ENCODE measurements at regions not wholly inside any gene's neighbourhood (a gene's known extent, or its start where the extent isn't known, plus 50 kb on each side); places are given as distances from the start of the nearest gene placed in this dataset.
"Not testable (repeated sequence)": the region's sequence is repeated elsewhere in the genome, so short reads cannot be mapped to it uniquely, and the experiment has no call there.

DNA sequence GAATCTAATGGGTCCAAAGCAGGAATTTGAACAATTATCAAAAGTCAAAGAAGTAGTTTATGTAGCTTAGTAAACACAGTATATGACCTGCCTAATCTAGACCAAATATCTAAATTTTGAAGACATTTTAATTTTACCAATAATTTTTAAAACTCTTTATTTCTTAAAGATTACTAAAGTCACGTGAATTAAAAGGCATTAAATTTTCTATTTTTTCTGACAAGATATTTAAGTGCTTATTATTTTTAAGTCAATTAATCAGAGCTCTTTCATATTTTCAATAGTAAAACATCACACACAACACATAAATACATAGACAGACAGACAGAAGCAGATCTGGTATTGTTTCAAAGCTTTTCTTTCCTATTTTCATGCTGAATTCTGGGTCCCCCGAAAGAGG lies 89.5 kb downstream of the ZNF467 start:
- Histone ChIP-seq H3K9me3 (ENCODE audit: control extremely low read depth in 1 of 5, control insufficient read depth in 4 of 5, insufficient read depth in 2 of 5, low read depth in 1 of 5, low read length in 4 of 5) (peaks cover 0 to 19% (median 5%) of the 10 kb centered on the region in 5 experiments), H3K36me3 (ENCODE audit: control insufficient read depth in 4 of 4, insufficient read depth in 4 of 4, low read length in 3 of 4) (no peaks in the 10 kb centered on the region), H3K4me1 (ENCODE audit: control extremely low read depth in 1 of 4, control insufficient read depth in 4 of 4, insufficient read depth in 4 of 4, low read length in 3 of 4) (no peaks in the 10 kb centered on the region), H3K4me3 (ENCODE audit: control insufficient read depth in 1 of 7, extremely low read depth in 1 of 7, insufficient read depth in 4 of 7, low read depth in 2 of 7, low read length in 6 of 7) (no peak overlapping the region), H3K27ac (ENCODE audit: insufficient read depth in 1 of 2, low read depth in 1 of 2, low read length in 2 of 2, poor library complexity in 1 of 2, severe bottlenecking in 2 of 2) (no peak overlapping the region), H3K27me3 (replicated peaks in 2 of 5; ENCODE audit: control insufficient read depth in 4 of 5, insufficient read depth in 5 of 5, low read length in 4 of 5) (peaks cover 0 to 4% (median 0%) of the 10 kb centered on the region in 5 experiments)
- POLR2A ChIA-PET, result interaction anchor here (0.7 kb wide), 1 partner anchor 970 kb away, joined by 3 read pairs; no protein-coding TSS in a partner anchor
- CTCF ChIA-PET, result interaction anchor here (1.3 to 1.6 kb wide), 3 partner anchors 17 to 59 kb away, joined by 3 to 5 read pairs (median 5); no protein-coding TSS in a partner anchor
- no peak for DNase-seq
- 100% methylated on average over 1 of the region's 2 CpGs for WGBS (ENCODE audit: insufficient coverage)

DNA sequence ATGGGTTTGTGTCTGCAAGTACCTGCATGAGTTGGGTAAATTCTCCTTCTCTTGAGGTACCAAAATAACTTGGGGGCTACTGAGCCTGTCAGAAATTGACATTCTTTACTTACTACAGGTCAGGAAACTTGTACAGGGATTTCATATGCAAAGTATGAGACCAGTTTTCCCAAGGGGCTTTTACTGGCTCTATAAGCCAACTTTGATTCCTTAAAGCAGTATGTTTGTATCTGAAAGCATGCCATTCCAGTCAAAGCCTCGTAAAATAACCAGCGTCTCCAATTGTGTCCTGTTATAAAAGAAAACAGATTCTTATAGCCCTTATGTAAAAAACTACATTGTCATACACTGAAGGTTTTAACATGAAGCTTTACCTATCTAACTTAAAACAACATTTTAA lies 90.2 kb downstream of the ZNF467 start:
- peaks cover 0 to 19% (median 0%) of the 10 kb centered on the region in 5 experiments for H3K9me3 ChIP-seq (ENCODE audit: control extremely low read depth in 1 of 5, control insufficient read depth in 4 of 5, insufficient read depth in 2 of 5, low read depth in 1 of 5, low read length in 4 of 5)
- CTCF ChIA-PET, result interaction anchor here (1.3 to 1.6 kb wide), 2 partner anchors 58 to 59 kb away, joined by 3 to 5 read pairs; no protein-coding TSS in a partner anchor
- peaks cover 0 to 2% (median 0%) of the 10 kb centered on the region in 5 experiments for H3K27me3 ChIP-seq (replicated peaks in 2 of 5; ENCODE audit: control insufficient read depth in 4 of 5, insufficient read depth in 5 of 5, low read length in 4 of 5)
- no peak overlapping the region for H3K4me3 ChIP-seq (ENCODE audit: control insufficient read depth in 1 of 7, extremely low read depth in 1 of 7, insufficient read depth in 4 of 7, low read depth in 2 of 7, low read length in 6 of 7)
- WGBS (ENCODE audit: insufficient coverage), result 100% methylated on average over 2 of the region's 2 CpGs
- POLR2A ChIA-PET, result interaction anchor here (0.7 kb wide), 1 partner anchor 971 kb away, joined by 3 read pairs; no protein-coding TSS in a partner anchor
- H3K27ac ChIP-seq (ENCODE audit: insufficient read depth in 1 of 2, low read depth in 1 of 2, low read length in 2 of 2, poor library complexity in 1 of 2, severe bottlenecking in 2 of 2), result no peak overlapping the region
- DNase-seq, result no peak
- no peaks in the 10 kb centered on the region for H3K36me3 ChIP-seq (ENCODE audit: control insufficient read depth in 4 of 4, insufficient read depth in 4 of 4, low read length in 3 of 4)
- no peaks in the 10 kb centered on the region for H3K4me1 ChIP-seq (ENCODE audit: control extremely low read depth in 1 of 4, control insufficient read depth in 4 of 4, insufficient read depth in 4 of 4, low read length in 3 of 4)

DNA sequence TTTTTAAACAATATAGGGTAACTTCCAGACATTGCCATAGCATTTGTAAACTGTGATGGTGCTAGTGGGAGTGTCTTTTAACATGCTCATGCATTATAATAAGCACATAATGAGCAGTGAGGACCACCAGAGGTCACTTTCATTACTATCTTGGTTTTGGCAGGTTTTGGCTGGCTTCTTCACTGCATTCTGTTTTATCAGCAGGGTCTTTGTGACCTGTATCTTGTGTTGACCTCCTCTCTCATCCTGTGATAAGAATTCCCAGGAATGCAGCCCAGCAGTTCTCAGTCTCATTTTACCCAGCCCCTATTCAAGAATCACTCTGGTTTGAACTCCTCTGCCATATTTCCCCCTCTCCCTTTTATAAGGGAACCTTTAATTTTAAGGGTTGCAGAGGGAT lies 91.3 kb downstream of the ZNF467 start:
- no peaks in the 10 kb centered on the region for H3K36me3 ChIP-seq (ENCODE audit: control insufficient read depth in 4 of 4, insufficient read depth in 4 of 4, low read length in 3 of 4)
- ChIA-PET POLR2A (no interaction called here), CTCF (no interaction called here)
- peaks cover 0 to 2% (median 0%) of the 10 kb centered on the region in 5 experiments for H3K27me3 ChIP-seq (replicated peaks in 2 of 5; ENCODE audit: control insufficient read depth in 4 of 5, insufficient read depth in 5 of 5, low read length in 4 of 5)
- H3K27ac ChIP-seq (ENCODE audit: insufficient read depth in 1 of 2, low read depth in 1 of 2, low read length in 2 of 2, poor library complexity in 1 of 2, severe bottlenecking in 2 of 2), result no peak overlapping the region
- DNase-seq, result no peak
- no peaks in the 10 kb centered on the region for H3K4me1 ChIP-seq (ENCODE audit: control extremely low read depth in 1 of 4, control insufficient read depth in 4 of 4, insufficient read depth in 4 of 4, low read length in 3 of 4)
- H3K4me3 ChIP-seq (ENCODE audit: control insufficient read depth in 1 of 7, extremely low read depth in 1 of 7, insufficient read depth in 4 of 7, low read depth in 2 of 7, low read length in 6 of 7), result no peak overlapping the region
- peaks cover 0 to 19% (median 0%) of the 10 kb centered on the region in 5 experiments for H3K9me3 ChIP-seq (ENCODE audit: control extremely low read depth in 1 of 5, control insufficient read depth in 4 of 5, insufficient read depth in 2 of 5, low read depth in 1 of 5, low read length in 4 of 5)

DNA sequence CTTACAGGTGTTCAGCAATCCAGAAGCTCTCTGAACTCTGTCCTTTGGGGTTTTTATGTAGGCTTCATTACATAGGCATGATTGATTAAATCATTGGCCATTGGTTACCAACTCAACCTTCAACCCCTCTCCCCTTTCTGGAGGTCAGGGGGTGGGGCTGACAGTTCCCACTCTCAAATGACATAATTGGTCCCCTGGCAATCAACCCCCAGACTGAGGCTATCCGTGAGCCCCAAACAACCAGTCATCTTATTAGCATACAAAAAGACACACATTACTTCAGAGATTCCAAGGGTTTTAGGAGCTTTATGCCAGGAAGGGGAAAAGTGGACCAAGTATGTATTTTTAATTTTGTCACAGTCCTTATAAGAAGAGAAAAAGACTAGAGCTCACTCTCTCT lies 92.1 kb downstream of the ZNF467 start:
- WGBS (ENCODE audit: insufficient coverage), result no CpG with 5 or more reads among the region's 1 CpG

DNA sequence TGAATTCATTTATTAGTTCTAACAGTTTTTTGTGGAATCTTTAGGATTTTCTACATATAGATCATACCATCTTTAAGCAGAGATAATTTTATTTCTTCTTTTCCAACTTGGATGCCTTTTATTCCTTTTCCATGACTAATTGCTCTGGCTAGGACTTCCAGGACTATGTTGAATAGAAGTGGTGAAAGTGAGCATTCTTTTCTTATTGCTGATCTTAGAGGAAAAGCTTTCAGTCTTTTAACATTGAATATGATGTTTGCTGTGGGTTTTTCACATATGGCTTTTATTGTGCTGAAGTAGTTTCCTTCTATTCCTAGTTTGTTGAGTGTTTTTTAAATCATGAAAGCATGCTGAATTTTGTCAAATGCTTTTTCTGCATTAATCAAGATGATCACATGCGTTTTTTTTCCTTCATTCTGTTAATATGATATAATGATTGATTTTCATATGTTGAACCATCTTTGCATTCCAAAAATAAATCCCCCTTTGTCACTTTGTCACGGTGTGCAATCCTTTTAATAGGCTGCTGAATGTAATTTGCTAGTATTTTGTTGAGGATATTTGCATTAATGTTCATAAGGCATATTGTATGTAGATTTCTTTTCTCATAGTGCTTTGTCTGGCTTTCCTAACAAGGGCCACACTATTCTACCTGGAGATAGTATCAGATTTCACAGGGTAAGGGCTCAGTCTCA lies 92.9 kb downstream of the ZNF467 start:
- Histone ChIP-seq H3K27ac (ENCODE audit: insufficient read depth in 1 of 2, low read depth in 1 of 2, low read length in 2 of 2, poor library complexity in 1 of 2, severe bottlenecking in 2 of 2) (no peak overlapping the region), H3K4me3 (ENCODE audit: control insufficient read depth in 1 of 7, extremely low read depth in 1 of 7, insufficient read depth in 4 of 7, low read depth in 2 of 7, low read length in 6 of 7) (no peak overlapping the region), H3K4me1 (ENCODE audit: control extremely low read depth in 1 of 4, control insufficient read depth in 4 of 4, insufficient read depth in 4 of 4, low read length in 3 of 4) (no peaks in the 10 kb centered on the region), H3K27me3 (replicated peaks in 2 of 5; ENCODE audit: control insufficient read depth in 4 of 5, insufficient read depth in 5 of 5, low read length in 4 of 5) (no peaks in the 10 kb centered on the region), H3K36me3 (ENCODE audit: control insufficient read depth in 4 of 4, insufficient read depth in 4 of 4, low read length in 3 of 4) (no peaks in the 10 kb centered on the region), H3K9me3 (ENCODE audit: control extremely low read depth in 1 of 5, control insufficient read depth in 4 of 5, insufficient read depth in 2 of 5, low read depth in 1 of 5, low read length in 4 of 5) (peaks cover 0 to 19% (median 0%) of the 10 kb centered on the region in 5 experiments)
- no peak for DNase-seq
- no CpG with 5 or more reads among the region's 2 CpGs for WGBS (ENCODE audit: insufficient coverage)
- ChIA-PET POLR2A (no interaction called here), CTCF (no interaction called here)

More for the DNA sequence above, 92.1 kb downstream of the ZNF467 start:
- H3K27ac ChIP-seq (ENCODE audit: insufficient read depth in 1 of 2, low read depth in 1 of 2, low read length in 2 of 2, poor library complexity in 1 of 2, severe bottlenecking in 2 of 2), result no peak overlapping the region
- H3K4me1 ChIP-seq (ENCODE audit: control extremely low read depth in 1 of 4, control insufficient read depth in 4 of 4, insufficient read depth in 4 of 4, low read length in 3 of 4), result no peaks in the 10 kb centered on the region
- no peak overlapping the region for H3K4me3 ChIP-seq (ENCODE audit: control insufficient read depth in 1 of 7, extremely low read depth in 1 of 7, insufficient read depth in 4 of 7, low read depth in 2 of 7, low read length in 6 of 7)
- H3K36me3 ChIP-seq (ENCODE audit: control insufficient read depth in 4 of 4, insufficient read depth in 4 of 4, low read length in 3 of 4), result no peaks in the 10 kb centered on the region
- H3K27me3 ChIP-seq (replicated peaks in 2 of 5; ENCODE audit: control insufficient read depth in 4 of 5, insufficient read depth in 5 of 5, low read length in 4 of 5), result no peaks in the 10 kb centered on the region
- no peak for DNase-seq
- peaks cover 0 to 19% (median 0%) of the 10 kb centered on the region in 5 experiments for H3K9me3 ChIP-seq (ENCODE audit: control extremely low read depth in 1 of 5, control insufficient read depth in 4 of 5, insufficient read depth in 2 of 5, low read depth in 1 of 5, low read length in 4 of 5)
- ChIA-PET CTCF (no interaction called here), POLR2A (interaction anchor here (0.5 kb wide), 1 partner anchor 70 kb away, joined by 3 read pairs; no protein-coding TSS in a partner anchor)

DNA sequence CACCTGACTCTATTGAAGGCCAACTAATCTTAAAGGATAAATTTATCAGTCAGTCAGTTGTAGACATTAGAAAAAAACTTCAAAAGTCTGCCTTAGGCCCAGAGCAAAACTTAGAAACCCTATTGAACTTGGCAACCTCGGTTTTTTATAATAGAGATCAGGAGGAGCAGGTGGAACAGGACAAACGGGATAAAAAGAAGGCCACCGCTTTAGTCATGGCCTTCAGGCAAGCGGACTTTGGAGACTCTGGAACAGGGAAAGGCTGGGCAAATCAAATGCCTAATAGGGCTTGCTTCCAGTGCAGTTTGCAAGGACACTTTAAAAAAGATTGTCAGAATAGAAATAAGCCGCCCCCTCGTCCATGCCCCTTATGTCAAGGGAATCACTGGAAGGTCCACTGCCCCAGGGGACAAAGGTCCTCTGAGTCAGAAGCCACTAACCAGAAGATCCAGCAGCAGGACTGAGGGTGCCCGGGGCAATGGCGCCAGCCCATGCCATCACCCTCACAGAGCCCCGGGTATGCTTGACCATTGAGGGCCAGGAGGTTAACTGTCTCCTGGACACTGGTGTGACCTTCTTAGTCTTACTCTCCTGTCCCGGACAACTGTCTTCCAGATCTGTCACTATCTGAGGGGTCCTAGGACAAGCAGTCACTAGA lies 98.5 kb downstream of the ZNF467 start:
- H3K4me3 ChIP-seq (ENCODE audit: control insufficient read depth in 1 of 7, extremely low read depth in 1 of 7, insufficient read depth in 4 of 7, low read depth in 2 of 7, low read length in 6 of 7); H3K27ac ChIP-seq (ENCODE audit: insufficient read depth in 1 of 2, low read depth in 1 of 2, low read length in 2 of 2, poor library complexity in 1 of 2, severe bottlenecking in 2 of 2); POLR2A ChIA-PET; CTCF ChIA-PET; H3K9me3 ChIP-seq (ENCODE audit: control extremely low read depth in 1 of 5, control insufficient read depth in 4 of 5, insufficient read depth in 2 of 5, low read depth in 1 of 5, low read length in 4 of 5); H3K4me1 ChIP-seq (ENCODE audit: control extremely low read depth in 1 of 4, control insufficient read depth in 4 of 4, insufficient read depth in 4 of 4, low read length in 3 of 4); H3K27me3 ChIP-seq (replicated peaks in 2 of 5; ENCODE audit: control insufficient read depth in 4 of 5, insufficient read depth in 5 of 5, low read length in 4 of 5); H3K36me3 ChIP-seq (ENCODE audit: control insufficient read depth in 4 of 4, insufficient read depth in 4 of 4, low read length in 3 of 4); DNase-seq: not testable (repeated sequence)
- 98% methylated on average over 8 of the region's 10 CpGs for WGBS (ENCODE audit: insufficient coverage)

DNA sequence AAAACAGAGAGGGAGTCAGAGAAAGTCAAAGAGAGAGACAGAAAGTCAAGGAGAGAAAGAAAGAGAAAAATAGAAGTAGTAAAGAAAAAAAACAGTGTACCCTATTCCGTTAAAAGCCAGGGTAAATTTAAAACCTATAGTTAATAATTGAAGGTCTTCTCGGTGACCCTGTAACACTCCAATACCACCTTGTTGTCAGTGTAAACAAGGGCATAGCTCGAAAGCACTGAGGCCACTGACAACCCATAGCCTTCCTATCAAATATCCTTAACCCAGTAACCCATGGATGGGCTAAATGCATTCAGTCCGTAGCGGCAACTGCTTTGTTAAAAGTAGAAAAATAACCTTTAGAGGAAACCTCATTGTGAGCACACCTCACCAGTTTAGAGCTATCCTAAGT lies 100.4 kb downstream of the ZNF467 start:
- Histone ChIP-seq H3K4me1 (ENCODE audit: control extremely low read depth in 1 of 4, control insufficient read depth in 4 of 4, insufficient read depth in 4 of 4, low read length in 3 of 4) (peaks cover 0 to 9% (median 6%) of the 10 kb centered on the region in 4 experiments), H3K27ac (ENCODE audit: insufficient read depth in 1 of 2, low read depth in 1 of 2, low read length in 2 of 2, poor library complexity in 1 of 2, severe bottlenecking in 2 of 2) (no peak overlapping the region), H3K27me3 (replicated peaks in 2 of 5; ENCODE audit: control insufficient read depth in 4 of 5, insufficient read depth in 5 of 5, low read length in 4 of 5) (no peaks in the 10 kb centered on the region), H3K4me3 (ENCODE audit: control insufficient read depth in 1 of 7, extremely low read depth in 1 of 7, insufficient read depth in 4 of 7, low read depth in 2 of 7, low read length in 6 of 7) (no peak overlapping the region), H3K36me3 (ENCODE audit: control insufficient read depth in 4 of 4, insufficient read depth in 4 of 4, low read length in 3 of 4) (no peaks in the 10 kb centered on the region), H3K9me3 (ENCODE audit: control extremely low read depth in 1 of 5, control insufficient read depth in 4 of 5, insufficient read depth in 2 of 5, low read depth in 1 of 5, low read length in 4 of 5) (no peaks in the 10 kb centered on the region)
- WGBS (ENCODE audit: insufficient coverage), result no CpG with 5 or more reads among the region's 5 CpGs
- POLR2A ChIA-PET, result no interaction called here
- CTCF ChIA-PET, result no interaction called here
- DNase-seq, result no peak
